Stimulated activated CD8-positive, alpha-beta memory T cell treated with anti-CD3 and anti-CD28 coated beads, Interleukin-15, amount 100 ng/mL, for 1 hour (primary cell): ENCODE measurements at regions not wholly inside any gene's neighbourhood (a gene's known extent, or its start where the extent isn't known, plus 50 kb on each side); places are given as distances from the start of the nearest gene placed in this dataset.
"Not testable (repeated sequence)": the region's sequence is repeated elsewhere in the genome, so short reads cannot be mapped to it uniquely, and the experiment has no call there.

Source experiments
- DNase-seq: peaks from one replicate; pipeline ENCODE4 v3.0.0-alpha.2; 2020; ENCODE audit warnings: low read depth

DNA sequence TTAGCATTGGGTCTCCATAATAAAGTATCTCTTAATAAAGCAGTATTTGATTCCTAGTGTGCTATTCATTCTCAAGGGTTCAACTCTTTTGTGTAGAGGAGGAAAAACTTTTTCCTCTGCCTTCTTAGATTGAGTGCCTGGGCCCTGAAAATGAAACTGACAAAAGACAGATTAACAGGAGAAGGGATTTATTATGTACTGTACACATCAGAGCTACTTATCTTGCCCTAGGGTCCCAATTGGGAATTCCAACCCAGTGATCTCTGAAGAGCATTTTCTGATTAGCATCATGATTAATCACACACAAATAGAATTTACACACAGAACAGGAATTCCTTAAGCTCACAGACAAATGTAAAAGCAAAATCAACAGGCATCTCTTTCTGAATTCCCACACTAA is 128.9 kb downstream of the CD164 start:
- DNase-seq: no peak

DNA sequence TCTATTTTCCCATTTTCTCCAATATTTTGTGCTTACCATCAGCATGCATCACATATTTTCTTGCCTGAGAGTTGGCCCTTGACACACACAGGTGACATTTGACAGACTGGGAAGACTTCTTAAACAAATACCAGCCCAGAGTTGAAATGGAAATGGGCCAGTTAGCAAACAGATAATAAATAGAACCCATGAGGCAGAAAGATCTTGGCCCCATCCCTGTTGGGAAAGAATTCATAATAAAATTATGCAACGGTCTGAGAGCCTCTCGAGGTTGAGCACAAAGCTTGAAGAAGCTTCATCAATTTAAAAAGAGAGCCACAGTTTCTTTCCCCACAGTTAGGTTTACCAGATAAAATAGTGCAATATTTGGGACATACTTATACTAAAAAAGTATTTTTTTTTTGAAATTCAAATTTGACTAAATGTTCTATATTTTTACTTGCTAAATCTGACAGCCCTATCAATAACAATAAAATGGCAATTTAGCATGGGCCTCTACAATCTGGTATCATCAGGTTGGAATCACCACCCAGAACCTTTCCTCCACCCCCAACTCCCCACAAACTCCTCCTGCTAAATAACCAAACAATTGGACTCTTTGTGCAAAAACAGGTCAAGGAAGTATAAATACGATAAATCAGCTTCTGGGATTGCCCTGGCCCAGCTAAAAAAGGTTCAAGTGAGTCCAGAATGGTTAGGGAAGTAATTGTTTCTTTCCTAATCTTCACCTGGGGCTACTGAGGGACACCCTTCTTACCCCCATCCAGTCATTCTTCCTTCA is 129.8 kb downstream of the CD164 start:
- no peak for DNase-seq

GRCh38 chr6:109251839-109252238 is 130.4 kb downstream of the CD164 start:
- DNase-seq: no peak

GRCh38 chr6:109250544-109251156 is 131.6 kb downstream of the CD164 start:
- DNase-seq: not testable (repeated sequence)

GRCh38 chr6:109243863-109244825 is 138.1 kb downstream of the CD164 start:
- no peak for DNase-seq

GRCh38 chr6:109242925-109243324 is 139.3 kb downstream of the CD164 start:
- no peak for DNase-seq

- DNase-seq: no peak
Measured at GRCh38 chr6:109242029-109242428, 140.2 kb downstream of the CD164 start.

- DNase-seq: no peak
Measured at GRCh38 chr6:109241199-109241598, 141.1 kb downstream of the CD164 start.

DNA sequence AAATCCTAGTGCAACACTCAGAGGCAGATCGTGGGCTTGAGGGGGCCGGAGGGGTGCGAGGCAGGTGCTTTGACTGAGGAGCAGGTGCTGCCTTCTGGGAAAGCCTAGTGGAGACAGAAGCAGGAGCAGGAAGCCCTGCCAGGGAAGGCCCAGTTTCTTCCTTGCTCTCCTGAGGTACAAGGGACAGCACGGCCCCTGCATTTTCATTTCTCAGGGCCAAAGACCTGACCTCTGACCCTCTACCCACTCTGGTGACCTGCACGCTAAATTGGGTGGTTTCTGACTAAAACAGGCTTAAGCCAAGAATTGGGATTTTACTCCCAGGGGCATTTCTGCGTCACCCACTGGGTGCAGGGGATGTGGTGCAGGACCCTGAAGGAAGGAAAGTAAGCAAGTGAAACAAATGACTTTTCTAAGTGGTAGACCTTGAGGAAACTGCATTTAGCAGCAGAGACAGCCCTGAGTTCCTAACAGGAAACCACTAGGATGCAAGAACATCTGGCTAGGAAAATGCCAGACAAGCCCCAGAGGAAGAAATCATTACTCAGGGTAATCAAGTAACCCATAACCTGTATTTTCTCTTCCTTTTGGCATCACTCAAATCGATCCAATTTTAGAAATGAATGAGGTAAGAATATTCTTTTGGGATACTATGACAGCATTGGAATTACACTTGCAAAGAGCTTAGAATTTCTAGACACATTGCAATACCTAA is 141.7 kb downstream of the CD164 start:
- no peak for DNase-seq

DNA sequence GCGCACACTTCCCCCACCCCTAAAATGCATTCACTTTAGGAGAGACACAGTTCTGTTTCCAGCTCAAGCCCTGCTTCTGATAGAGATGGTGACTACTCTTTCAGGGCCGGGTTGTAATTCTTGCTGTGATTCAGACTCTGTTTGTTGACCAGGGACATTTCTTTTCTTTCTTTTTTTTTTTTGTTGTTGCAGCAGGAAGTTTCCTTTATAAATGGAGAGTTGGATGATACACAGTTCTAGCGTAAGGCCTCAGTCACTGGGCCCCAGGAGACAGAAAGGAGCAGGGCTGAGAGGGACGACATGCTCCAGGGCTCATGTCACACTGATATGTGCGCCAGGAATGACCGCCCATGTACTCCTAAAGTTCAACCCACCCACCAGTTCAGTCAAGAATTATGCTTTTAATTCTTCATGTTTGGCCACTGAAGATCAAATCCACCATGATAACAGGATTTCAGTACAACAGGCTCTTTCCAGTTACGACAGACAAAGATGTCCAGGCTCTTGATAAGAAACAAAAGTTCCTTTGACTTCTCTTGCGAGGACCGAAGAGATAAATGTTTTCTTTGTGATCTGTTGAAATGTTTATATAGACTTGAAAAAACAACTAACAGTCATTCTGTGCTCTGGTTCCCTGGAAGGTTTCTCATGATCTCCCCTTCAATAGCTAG is 142.5 kb downstream of the CD164 start:
- no peak for DNase-seq

- DNase-seq: no peak
Measured at GRCh38 chr6:109239160-109239559, 143.1 kb downstream of the CD164 start.

DNA sequence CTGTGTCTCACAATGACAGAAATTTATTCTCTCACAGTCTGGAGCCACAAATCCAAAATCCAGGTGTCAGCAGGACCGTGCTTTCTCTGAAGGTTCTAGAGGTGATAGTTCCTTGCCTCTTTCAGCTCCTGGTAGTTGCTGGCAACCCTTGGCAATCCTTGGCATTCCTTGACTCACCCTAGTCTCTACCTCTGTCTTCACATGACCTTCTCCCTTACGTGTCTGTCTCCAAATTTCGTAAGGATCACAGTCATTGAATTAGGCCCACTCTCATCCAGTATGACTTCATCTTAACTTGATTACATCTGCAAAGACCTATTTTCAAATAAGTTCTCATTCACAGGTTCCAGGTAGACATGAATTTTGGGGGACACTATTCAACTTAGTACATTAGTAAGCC is 143.1 kb downstream of the CEP57L1 start:
- DNase-seq: no peak

DNA sequence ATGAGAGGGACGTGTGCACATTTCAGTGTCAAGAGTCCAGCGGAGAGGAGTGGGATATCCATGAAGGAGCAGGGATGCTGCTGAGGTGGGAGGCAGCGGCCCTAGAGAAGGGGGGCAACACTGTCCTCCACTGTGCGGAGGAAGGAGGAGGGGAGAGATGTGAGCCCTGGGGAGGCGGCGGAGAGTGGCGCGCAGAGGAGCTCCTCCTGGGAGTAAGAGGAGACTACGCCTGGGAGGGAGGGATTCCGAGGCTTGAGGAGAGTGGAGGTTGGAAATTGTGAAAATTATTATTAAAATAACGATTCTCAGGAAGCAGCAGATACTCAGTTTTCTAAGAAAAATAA is 142.7 kb downstream of the CEP57L1 start:
- no peak for DNase-seq

DNA sequence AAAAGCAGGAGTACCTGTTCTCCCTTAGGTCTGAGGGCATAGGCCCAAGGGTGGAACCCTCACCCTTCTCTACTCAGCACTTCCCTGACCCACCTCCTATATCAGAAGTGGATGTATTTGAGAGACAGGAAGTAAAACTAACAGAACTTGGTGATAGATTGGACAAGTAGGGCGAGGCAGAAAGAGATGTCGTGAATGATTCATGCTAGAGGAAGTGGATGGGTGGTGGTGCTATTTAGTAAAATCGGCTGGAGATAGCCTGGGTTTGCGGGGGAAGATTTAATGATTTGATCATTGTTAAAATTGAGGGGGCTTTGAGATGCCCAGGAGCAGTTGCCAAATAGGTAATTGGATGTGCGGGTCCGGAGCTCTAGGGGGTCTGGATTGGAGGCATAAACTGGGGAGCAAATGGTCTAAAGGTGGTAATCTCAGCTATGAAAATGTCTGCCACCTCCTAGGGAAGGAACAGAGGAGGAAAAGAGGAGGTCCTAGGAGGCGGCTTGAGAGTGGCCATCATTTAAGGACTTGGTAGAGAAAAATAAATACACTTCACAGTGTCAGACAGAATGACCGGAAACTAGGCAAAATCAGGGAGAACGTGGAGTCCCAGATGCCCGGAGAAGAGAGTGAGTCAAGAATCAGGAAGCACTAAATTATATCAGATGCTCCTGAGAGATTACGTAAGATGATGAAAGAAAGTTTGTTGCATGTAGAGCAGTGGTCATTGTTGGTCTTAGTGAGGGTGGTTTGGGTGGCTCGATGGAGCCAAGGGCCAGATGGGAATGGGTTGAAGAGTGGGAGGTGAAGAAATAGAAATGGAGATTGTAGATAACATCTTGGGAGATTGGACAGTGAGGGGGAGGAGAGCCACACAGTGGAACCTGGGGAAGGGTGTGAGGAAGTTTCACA is 142.0 kb downstream of the CEP57L1 start:
- no peak for DNase-seq

GRCh38 chr6:109236115-109237076 is 141.1 kb downstream of the CEP57L1 start:
- no peak for DNase-seq

DNA sequence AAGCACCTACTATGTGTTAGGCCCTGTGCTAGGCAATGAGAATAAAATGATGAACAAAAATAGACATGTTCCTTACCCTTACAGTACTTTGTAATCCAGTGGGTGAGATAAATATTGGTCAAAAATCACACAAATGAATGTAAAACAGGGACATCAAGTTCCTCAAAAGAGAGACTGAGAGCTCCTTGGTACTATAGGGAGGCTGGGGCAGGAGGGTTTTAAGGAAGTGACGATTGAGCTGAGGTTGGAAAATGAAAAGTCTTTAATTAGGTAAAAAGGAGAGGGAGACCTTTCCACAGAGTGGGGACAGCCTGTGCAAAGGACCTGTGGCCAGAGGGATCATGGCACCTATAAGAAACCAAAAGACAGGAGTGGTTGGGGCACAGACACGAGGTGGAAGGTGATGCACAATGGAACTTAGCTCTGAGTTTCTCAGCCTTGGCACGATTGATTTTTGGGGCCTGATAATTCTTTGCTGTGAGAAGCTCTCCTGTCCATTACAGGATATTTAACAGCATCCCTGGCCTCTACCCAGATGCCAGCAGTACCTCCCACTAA is 140.3 kb downstream of the CEP57L1 start:
- no peak for DNase-seq

- no peak for DNase-seq
Measured at GRCh38 chr6:109230453-109230852, 135.1 kb downstream of the CEP57L1 start.

DNA sequence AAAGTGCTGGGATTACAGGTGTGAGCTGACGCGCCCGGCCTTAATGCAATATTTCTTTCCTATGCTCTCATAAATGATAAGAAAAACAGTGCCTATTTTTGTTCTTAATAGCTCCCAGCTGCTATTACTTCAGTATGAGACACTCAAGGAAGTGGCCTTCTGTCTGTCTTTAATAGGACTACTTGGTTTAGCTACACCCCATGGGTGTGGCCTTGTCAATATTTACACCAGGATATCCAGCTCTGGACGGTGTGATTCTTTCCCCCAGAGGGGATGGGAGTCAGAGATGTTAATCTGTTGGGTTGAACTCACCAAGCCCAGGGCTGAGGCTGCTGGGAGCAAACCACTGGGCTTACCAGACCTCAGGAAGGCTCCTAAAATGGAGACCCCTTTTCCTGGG is 134.2 kb downstream of the CEP57L1 start:
- no peak for DNase-seq

GRCh38 chr6:109227646-109228045 is 132.3 kb downstream of the CEP57L1 start:
- DNase-seq: no peak
